ENCODE measurements at regions not wholly inside any gene's neighbourhood (a gene's known extent, or its start where the extent isn't known, plus 50 kb on each side); places are given as distances from the start of the nearest gene placed in this dataset.
"Not testable (repeated sequence)": the region's sequence is repeated elsewhere in the genome, so short reads cannot be mapped to it uniquely, and the experiment has no call there.

DNA sequence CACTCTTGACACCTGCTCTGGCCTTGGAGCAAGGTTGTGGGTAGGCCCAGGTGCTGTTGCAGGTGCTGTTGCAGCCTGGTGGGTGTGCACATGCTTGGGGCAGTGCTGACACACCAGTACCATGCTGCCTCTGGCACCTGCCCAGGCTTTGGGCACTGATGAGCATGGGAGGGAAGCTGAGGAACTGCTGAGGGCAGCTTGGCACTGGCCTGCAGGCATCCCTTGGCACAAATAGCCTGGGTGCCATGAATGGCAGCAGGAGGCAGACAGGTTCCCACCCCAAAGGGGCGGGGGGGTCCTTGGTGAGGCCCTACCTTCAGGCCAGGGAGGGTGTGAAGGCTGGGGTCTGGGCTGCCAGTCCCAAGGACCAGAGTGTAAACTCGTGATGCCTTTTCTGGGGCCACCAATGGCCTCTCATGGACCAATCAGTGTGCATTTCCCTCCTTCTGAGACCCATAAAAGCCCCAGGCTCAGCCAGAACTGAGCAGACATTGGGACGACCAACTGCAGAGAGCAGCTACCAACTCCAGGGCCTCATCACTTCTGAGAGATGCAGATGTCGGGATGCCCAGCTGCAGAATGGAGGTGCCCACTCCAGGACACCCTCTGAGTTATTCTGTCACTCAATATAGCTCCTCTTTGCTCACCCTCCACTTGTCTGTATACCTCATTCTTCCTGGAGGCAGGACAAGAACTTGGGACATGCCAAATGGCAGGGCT, 547.4 kb downstream of the ZWINT start:
- no peak overlapping the region for H3K27ac ChIP-seq
- TF ChIP-seq, protein P1, sequence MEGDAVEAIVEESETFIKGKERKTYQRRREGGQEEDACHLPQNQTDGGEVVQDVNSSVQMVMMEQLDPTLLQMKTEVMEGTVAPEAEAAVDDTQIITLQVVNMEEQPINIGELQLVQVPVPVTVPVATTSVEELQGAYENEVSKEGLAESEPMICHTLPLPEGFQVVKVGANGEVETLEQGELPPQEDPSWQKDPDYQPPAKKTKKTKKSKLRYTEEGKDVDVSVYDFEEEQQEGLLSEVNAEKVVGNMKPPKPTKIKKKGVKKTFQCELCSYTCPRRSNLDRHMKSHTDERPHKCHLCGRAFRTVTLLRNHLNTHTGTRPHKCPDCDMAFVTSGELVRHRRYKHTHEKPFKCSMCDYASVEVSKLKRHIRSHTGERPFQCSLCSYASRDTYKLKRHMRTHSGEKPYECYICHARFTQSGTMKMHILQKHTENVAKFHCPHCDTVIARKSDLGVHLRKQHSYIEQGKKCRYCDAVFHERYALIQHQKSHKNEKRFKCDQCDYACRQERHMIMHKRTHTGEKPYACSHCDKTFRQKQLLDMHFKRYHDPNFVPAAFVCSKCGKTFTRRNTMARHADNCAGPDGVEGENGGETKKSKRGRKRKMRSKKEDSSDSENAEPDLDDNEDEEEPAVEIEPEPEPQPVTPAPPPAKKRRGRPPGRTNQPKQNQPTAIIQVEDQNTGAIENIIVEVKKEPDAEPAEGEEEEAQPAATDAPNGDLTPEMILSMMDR (conservative IDR thresholded peaks at IDR 0.05), result no peak

DNA sequence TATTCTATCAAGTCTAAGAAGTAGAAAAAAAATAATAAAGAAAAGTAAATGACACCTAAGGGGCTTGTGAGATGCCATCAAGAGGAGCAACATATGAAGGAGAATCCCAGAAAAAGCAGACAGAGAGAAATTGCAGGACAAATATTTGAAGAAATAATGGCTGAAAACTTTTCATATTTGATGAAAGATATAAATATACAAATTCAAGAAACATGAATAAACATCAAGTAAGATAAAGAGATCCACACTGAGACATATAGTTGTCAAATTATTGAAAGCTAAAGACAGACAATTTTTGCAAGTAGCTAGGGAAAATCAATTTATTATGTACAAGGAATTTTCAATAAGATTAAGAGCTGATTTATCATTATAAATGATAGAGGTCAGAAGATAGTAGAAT, 558.0 kb downstream of the ZWINT start:
- TF ChIP-seq, protein P1 (conservative IDR thresholded peaks at IDR 0.05), result no peak
- TF ChIP-seq ZFX (IDR thresholded peaks at IDR 0.05), result no peak

DNA sequence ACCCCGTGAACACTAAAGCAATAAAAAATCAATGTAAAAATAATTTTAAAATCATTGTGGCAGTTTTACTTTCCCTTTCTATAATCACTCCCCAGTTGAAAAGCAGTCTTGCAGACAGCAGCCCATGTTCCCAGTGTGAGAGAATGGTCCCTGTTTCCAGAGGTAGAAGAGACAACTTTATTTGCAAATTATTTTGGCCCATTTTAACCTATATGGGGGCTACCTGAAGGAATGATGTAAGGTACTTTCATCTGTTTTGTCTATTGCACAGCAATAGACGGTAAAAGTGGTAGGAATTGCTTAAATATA, 559.8 kb downstream of the ZWINT start:
- H3K27ac ChIP-seq, result no peak overlapping the region
- TF ChIP-seq, protein P1 (conservative IDR thresholded peaks at IDR 0.05), result no peak
- no peak for TF ChIP-seq ZFX (IDR thresholded peaks at IDR 0.05)

More for the DNA sequence above, 558.0 kb downstream of the ZWINT start:
- no peak overlapping the region for H3K27ac ChIP-seq

DNA sequence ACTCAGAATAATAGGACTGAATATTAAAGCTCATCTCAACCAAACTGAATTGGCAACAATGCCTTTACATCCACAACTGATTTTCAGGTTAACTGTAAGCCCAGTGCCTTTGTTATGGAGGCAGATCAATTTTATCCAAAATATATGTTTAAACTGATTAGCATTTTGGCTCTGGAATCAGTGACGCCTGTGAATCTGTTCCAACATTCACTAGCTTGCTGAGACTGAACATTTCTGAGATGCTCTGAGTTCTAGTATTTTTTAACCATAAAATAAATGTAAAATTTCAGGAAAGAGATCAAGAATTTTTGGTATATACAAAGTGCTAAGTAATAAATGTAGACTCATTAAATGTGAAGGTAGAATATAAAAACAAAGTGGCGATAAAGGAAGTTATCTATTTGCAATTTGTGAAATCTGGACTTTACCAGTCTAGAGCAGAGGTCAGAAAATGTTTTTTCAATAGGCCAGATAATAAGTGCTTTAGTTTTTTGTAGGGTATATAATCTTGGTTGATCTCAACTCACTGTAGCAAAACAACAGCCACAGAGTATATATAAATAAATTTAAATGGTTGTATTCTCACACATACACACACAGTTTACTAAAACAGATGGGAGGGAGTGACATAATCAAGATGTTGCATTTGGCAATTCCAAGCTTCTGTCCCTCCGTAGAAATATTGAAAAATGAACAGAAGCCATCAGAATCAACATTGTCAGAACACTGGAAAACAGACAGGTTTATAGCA, 560.3 kb downstream of the ZWINT start:
- no peak overlapping the region for H3K27ac ChIP-seq
- TF ChIP-seq, protein P1 (conservative IDR thresholded peaks at IDR 0.05), result no peak
- TF ChIP-seq ZFX (IDR thresholded peaks at IDR 0.05), result no peak

DNA sequence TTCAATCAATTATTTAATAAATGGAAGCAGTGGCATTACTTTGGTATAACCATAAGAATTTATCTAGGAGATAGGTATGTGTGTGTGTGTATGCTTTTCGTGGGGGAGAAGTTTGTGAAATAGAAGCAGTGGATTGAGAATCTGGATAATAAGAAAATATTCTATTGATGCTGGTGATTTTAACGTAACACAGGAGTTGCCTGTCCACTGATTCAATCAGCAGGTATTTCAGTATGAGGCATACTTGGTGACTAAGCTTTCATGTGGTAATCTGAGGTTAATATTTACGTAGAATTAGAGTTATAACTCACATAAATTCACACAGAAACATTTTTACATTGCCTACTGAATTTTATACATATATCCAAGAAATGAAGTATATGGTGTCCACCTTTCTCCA, 568.0 kb downstream of the ZWINT start:
- no peak overlapping the region for H3K27ac ChIP-seq
- TF ChIP-seq, protein P1 (conservative IDR thresholded peaks at IDR 0.05), result no peak
- no peak for TF ChIP-seq ZFX (IDR thresholded peaks at IDR 0.05)

DNA sequence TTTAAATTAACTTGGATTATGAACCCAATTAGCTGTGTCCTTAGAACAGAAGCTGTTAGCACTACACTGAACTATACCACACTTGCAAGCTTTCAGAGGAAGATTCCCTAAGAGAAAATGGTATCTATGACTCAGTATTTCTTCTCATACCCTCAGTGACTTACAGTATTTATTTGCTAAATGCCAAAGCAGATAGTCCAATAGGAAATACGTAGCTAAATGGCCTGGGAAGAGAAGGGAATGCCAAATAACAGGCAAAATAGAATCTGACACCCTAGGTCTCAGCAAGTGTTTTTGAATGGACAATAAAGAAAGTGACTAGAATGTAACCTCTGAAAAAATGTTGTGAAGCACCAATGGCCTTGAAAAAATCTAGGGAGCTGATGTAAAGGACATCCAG, 570.8 kb downstream of the ZWINT start:
- not testable (repeated sequence) for H3K27ac ChIP-seq

DNA sequence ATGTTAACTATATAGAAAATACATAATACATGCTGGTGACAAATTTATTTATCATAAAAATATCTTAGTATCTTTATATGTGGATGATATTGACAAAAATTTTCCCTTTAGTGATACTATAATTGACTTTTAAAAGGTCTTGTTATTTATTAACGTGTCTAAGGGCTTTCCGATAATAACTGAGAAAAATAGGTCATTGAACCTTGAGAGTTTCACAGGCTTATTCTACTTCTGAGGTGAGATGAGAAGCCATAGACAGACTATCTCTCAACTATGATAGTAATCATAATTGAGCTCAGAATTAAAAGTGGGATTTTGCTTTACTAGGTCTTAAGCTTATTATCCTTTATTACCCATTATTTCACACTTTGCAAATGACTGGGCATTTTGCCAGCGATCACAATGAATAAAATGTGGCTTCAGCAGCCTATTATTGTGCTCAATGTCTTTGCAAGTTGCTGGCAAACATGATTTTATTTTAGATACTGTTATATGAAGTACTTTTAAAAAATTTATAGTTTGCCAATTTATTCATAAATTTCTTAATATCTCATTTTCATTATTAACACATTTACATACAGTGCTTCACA, 574.5 kb downstream of the ZWINT start:
- TF ChIP-seq, protein P1 (conservative IDR thresholded peaks at IDR 0.05), result no peak
- no peak for TF ChIP-seq ZFX (IDR thresholded peaks at IDR 0.05)
- no peak overlapping the region for H3K27ac ChIP-seq

Data from C4-2B (cell line).